Body of pancreas (tissue), 4 donors: ENCODE measurements at regions not wholly inside any gene's neighbourhood (a gene's known extent, or its start where the extent isn't known, plus 50 kb on each side); places are given as distances from the start of the nearest gene placed in this dataset.

ENCODE experiments used
- ATAC-seq: fragments of 150-250 bp; one replicate; pipeline ENCODE4 v1.9.1; 2016
- DNase-seq, 4 donors: peaks; one replicate each; pipeline ENCODE4 v3.0.0-alpha.2; 2019
- H3K27ac ChIP-seq, 4 donors: fragments of 200-600 bp; sonication (generic); 1 replicate in 3 of 4; 2 replicates in 1 of 4; pipeline versions ENCODE4 v1.5.1 to v1.6.1; 2016 to 2019; ENCODE audit warnings: mild to moderate bottlenecking in 1 of 4, mixed read lengths in 1 of 4, moderate library complexity in 1 of 4
- H3K27me3 ChIP-seq, 2 donors: fragments of 200-600 bp; sonication (generic); one replicate each; pipeline ENCODE4 v1.6.0; 2016; ENCODE audit warnings: mild to moderate bottlenecking in 1 of 2
- H3K36me3 ChIP-seq, 2 donors: fragments of 200-600 bp; sonication (generic); replicated peaks in 1 of 2; 2 replicates each; pipeline ENCODE4 v1.5.1; 2016; ENCODE audit warnings: low read depth in 2 of 2; ENCODE audit not compliant: insufficient read depth in 1 of 2
- H3K4me1 ChIP-seq: fragments of 200-600 bp; sonication (generic); one replicate; pipeline ENCODE4 v1.6.0; 2016
- H3K4me3 ChIP-seq, 2 donors: fragments of 200-600 bp; sonication (generic); 1 replicate in 1 of 2; 2 replicates in 1 of 2; pipeline ENCODE4 v1.5.1; 2016 to 2019
- H3K9me3 ChIP-seq, 3 donors: fragments of 200-600 bp; sonication (generic); 1 replicate in 2 of 3; 2 replicates in 1 of 3; pipeline ENCODE4 v1.5.1; 2016
- POLR2A ChIP-seq, 3 donors: fragments of 450-650 bp; IDR thresholded peaks; one replicate each; pipeline ENCODE4 v1.6.1; 2016; ENCODE audit warnings: antibody characterized with exemption in 3 of 3, mild to moderate bottlenecking in 2 of 3
- WGBS, 2 donors: methylation state at CpG; one replicate each; pipeline ENCODE4 v1.1.5; 2017; 5-methylcytosine and 5-hydroxymethylcytosine counted together
- intact Hi-C: fragments of 100-400 bp; cut with DNase I; formaldehyde crosslinking; loops from one replicate; pipeline ENCODE4 v1.15.1; 2023
- TF ChIP-seq, protein P1 (sequence below), 7 experiments: fragments of 450-650 bp in 4 of 7; fragments of 200-600 bp in 3 of 7; sonication (generic) in 3 of 7; IDR thresholded peaks; one replicate each; pipeline ENCODE4 v1.5.1; 2016 to 2019; ENCODE audit warnings: antibody characterized with exemption in 7 of 7

DNA sequence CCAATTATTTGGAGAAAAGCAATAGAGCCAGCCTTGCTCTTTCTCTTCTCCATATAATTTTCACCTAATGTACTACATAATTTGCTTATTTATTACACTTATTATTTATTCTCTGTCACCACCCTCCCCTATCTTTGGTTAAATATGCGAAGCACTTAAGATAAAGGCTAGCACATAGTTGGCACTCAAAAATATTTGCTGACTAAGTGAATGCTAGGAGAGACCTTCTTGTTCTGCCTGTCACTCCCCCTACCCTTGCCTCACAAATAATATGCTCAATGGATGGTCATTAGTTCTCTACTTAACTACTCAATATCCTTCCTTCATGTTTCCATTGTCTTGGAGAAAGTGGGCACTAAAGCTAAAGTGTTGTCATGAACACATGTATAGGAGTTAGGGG, 139.7 kb upstream of the ZC3H11B start:
- DNase-seq (no peak), ATAC-seq (no peak)
- Histone ChIP-seq H3K27me3 (no peaks in the 10 kb centered on the region), H3K9me3 (no peaks in the 10 kb centered on the region), H3K36me3 (no peaks in the 10 kb centered on the region), H3K4me1 (no peaks in the 10 kb centered on the region), H3K27ac (no peak overlapping the region), H3K4me3 (no peak overlapping the region)
- 0% methylated on average over 1 of the region's 1 CpG for WGBS, 2 donors
- TF ChIP-seq, protein P1, sequence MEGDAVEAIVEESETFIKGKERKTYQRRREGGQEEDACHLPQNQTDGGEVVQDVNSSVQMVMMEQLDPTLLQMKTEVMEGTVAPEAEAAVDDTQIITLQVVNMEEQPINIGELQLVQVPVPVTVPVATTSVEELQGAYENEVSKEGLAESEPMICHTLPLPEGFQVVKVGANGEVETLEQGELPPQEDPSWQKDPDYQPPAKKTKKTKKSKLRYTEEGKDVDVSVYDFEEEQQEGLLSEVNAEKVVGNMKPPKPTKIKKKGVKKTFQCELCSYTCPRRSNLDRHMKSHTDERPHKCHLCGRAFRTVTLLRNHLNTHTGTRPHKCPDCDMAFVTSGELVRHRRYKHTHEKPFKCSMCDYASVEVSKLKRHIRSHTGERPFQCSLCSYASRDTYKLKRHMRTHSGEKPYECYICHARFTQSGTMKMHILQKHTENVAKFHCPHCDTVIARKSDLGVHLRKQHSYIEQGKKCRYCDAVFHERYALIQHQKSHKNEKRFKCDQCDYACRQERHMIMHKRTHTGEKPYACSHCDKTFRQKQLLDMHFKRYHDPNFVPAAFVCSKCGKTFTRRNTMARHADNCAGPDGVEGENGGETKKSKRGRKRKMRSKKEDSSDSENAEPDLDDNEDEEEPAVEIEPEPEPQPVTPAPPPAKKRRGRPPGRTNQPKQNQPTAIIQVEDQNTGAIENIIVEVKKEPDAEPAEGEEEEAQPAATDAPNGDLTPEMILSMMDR (IDR thresholded peaks at IDR 0.05) = no peak
- TF ChIP-seq POLR2A (IDR thresholded peaks at IDR 0.05) = no peak
- intact Hi-C loops = no loop called here

DNA sequence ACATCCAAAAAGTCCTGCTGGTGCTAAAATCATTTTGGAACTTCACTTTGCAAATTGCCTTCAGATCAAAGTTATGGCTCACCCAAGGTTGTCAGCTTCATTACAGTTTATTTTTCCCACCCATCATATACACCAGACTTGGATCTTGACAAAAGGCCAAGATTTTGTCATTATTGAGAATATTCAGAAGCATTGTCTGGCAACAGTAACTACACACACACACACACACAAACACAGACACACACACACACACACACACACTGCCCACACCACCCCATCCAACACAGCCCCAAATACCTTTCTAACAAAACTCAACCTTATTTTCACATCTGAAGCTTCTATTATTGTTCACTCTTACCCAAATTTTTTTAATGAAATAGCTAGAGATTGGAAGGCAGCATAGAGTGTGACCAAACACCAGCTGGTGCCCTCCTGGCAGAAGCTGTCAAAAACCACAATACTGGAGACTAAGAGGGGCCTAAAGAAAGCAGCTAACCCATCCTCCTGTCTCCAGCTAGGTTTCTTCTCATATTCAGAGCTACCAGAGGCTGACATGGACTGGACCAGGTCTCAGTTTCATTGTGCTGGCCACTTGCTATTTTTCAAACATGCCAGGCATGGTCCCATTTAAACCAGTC, 139.1 kb upstream of the ZC3H11B start:
- ATAC-seq = no peak
- Histone ChIP-seq H3K36me3 (no peaks in the 10 kb centered on the region), H3K4me3 (no peak overlapping the region), H3K9me3 (no peaks in the 10 kb centered on the region), H3K27ac (no peak overlapping the region), H3K4me1 (no peaks in the 10 kb centered on the region), H3K27me3 (no peaks in the 10 kb centered on the region)
- TF ChIP-seq, protein P1 (IDR thresholded peaks at IDR 0.05) = no peak
- no peak for TF ChIP-seq POLR2A (IDR thresholded peaks at IDR 0.05)
- intact Hi-C loops = no loop called here
- no peak for DNase-seq

DNA sequence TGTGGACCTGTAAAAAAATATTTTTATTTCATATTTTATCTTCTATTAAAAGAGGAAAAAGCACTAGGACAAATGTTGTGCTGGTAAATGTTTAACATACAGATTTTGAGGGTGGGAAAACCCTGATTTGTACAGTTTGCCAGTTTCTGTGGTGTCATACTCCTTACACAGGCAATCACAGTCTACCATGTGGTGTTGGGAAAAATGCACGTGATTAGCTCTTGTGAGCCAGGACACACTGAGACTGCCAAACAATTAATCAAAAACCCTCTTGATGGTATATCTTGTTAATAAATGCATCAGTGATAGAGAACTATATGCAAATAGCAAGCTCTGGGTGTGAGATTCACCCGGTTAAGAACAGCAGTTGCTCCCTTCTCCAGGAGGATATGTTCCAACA, 136.5 kb upstream of the ZC3H11B start:
- intact Hi-C loops = no loop called here
- TF ChIP-seq POLR2A (IDR thresholded peaks at IDR 0.05) = no peak
- TF ChIP-seq, protein P1 (IDR thresholded peaks at IDR 0.05) = no peak
- no peak overlapping the region for H3K27ac ChIP-seq
- no peaks in the 10 kb centered on the region for H3K4me1 ChIP-seq
- ATAC-seq (no peak), DNase-seq (no peak)
- H3K4me3 ChIP-seq = no peak overlapping the region
- no peaks in the 10 kb centered on the region for H3K9me3 ChIP-seq
- WGBS, 2 donors = 9 to 14% methylated on average over 2 of the region's 2 CpGs
- H3K36me3 ChIP-seq = no peaks in the 10 kb centered on the region
- no peaks in the 10 kb centered on the region for H3K27me3 ChIP-seq

GRCh38 chr1:219746141-219746540, 133.2 kb upstream of the ZC3H11B start:
- ATAC-seq (no peak), DNase-seq (no peak)
- no peaks in the 10 kb centered on the region for H3K4me1 ChIP-seq
- TF ChIP-seq POLR2A (IDR thresholded peaks at IDR 0.05) = no peak
- TF ChIP-seq, protein P1 (IDR thresholded peaks at IDR 0.05) = no peak
- 91 to 98% methylated on average over 2 of the region's 2 CpGs for WGBS, 2 donors
- H3K27me3 ChIP-seq = no peaks in the 10 kb centered on the region
- H3K4me3 ChIP-seq = no peak overlapping the region
- no peaks in the 10 kb centered on the region for H3K36me3 ChIP-seq
- intact Hi-C loops = no loop called here
- H3K9me3 ChIP-seq = no peaks in the 10 kb centered on the region
- no peak overlapping the region for H3K27ac ChIP-seq
